ENCODE measurements at regions not wholly inside any gene's neighbourhood (a gene's known extent, or its start where the extent isn't known, plus 50 kb on each side); places are given as distances from the start of the nearest gene placed in this dataset.

DNA sequence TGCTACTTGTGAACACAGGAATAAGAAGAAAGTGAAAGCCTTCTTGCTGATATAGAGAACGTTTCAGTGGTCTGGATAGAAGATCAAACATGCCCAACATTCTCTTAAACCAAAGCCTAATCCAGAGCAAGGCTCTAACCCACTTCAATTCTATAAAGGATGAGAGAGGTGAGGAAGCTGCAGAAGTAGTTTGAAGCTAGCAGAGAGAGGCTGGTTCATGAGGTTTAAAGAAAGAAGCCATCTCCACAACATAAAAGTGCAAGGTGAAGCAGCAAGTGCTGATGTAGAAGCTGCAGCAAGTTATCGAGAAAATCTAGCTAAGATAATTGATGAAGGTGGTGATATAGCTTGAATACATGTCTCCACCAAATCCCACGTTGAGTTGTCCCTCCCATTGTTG is 383.3 kb upstream of the ASIC2 start:
- H3K27ac ChIP-seq (ENCODE audit: insufficient read depth, low read length), result no peak overlapping the region
- no peaks in the 10 kb centered on the region for H3K79me1 ChIP-seq (ENCODE audit: low read depth in 1 of 2, low read length in 2 of 2)

More for the DNA sequence above, 383.3 kb upstream of the ASIC2 start:
- Histone ChIP-seq H2BK120ac (ENCODE audit: low read depth, low read length) (no peak overlapping the region), H4K5ac (ENCODE audit: low read depth, low read length) (no peak overlapping the region), H3K4ac (ENCODE audit: low read depth, low read length) (no peak overlapping the region), H3K27me3 (ENCODE audit: control insufficient read depth, insufficient read depth, low read length) (no peaks in the 10 kb centered on the region), H3K18ac (ENCODE audit: low read depth, low read length) (no peak overlapping the region), H3K4me2 (ENCODE audit: low read depth, low read length) (no peak overlapping the region), H2AK9ac (replicated peaks; ENCODE audit: low read depth, low read length, poor library complexity) (no peak overlapping the region), H2BK5ac (ENCODE audit: low read depth, low read length, poor library complexity, severe bottlenecking) (no peak overlapping the region), H3K23ac (ENCODE audit: low read depth, low read length) (no peak overlapping the region), H3K36me3 (ENCODE audit: control insufficient read depth, insufficient read depth, low read length) (no peaks in the 10 kb centered on the region), H4K20me1 (ENCODE audit: insufficient read depth, low read length) (no peaks in the 10 kb centered on the region), H3K4me1 (ENCODE audit: control insufficient read depth, insufficient read depth, low read length) (no peaks in the 10 kb centered on the region), H3K9me3 (ENCODE audit: control insufficient read depth, insufficient read depth, low read length) (no peaks in the 10 kb centered on the region), H2AK5ac (ENCODE audit: low read depth, low read length) (no peak overlapping the region), H3K9me1 (ENCODE audit: insufficient read depth, low read length) (no peaks in the 10 kb centered on the region), H3K14ac (replicated peaks; ENCODE audit: low read depth, low read length) (no peak overlapping the region), H2BK15ac (ENCODE audit: low read depth, low read length) (no peak overlapping the region), H3K9ac (ENCODE audit: low read depth, low read length) (no peak overlapping the region), H3K56ac (ENCODE audit: extremely low read depth, insufficient read depth, low read length) (no peak overlapping the region), H3K4me3 (ENCODE audit: insufficient read depth, low read depth, low read length) (no peak overlapping the region), H4K91ac (ENCODE audit: insufficient read depth, low read depth, low read length) (no peak overlapping the region), H2BK20ac (ENCODE audit: low read depth, low read length) (no peak overlapping the region), H2AFZ (replicated peaks; ENCODE audit: low read length, poor library complexity) (no peak overlapping the region), H4K8ac (ENCODE audit: low read depth in 2 of 2, low read length in 2 of 2) (no peak overlapping the region)
- intact Hi-C loops (cut with micrococcal nuclease) (no loop called here), in situ Hi-C loops (cut with MboI; ENCODE audit: low sequenced_read_pairs) (no loop called here), dilution Hi-C loops (cut with HindIII; ENCODE audit: low sequenced_read_pairs, unreplicated experiment) (no loop called here)
- BruUV-seq (replicated peaks), result no TSS peak
- no peak for TF ChIP-seq RAD21 (IDR thresholded peaks at IDR 0.05; ENCODE audit: low read length)
- TF ChIP-seq MAZ (IDR thresholded peaks at IDR 0.05; ENCODE audit: borderline replicate concordance, low read depth, low read length), result no peak
- TF ChIP-seq FOS (IDR thresholded peaks at IDR 0.05; ENCODE audit: low read depth, low read length), result no peak
- TF ChIP-seq, protein P1, sequence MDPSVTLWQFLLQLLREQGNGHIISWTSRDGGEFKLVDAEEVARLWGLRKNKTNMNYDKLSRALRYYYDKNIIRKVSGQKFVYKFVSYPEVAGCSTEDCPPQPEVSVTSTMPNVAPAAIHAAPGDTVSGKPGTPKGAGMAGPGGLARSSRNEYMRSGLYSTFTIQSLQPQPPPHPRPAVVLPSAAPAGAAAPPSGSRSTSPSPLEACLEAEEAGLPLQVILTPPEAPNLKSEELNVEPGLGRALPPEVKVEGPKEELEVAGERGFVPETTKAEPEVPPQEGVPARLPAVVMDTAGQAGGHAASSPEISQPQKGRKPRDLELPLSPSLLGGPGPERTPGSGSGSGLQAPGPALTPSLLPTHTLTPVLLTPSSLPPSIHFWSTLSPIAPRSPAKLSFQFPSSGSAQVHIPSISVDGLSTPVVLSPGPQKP (IDR thresholded peaks at IDR 0.05; ENCODE audit: borderline replicate concordance, low read depth, low read length), result no peak
- TF ChIP-seq NFE2L2 (IDR thresholded peaks at IDR 0.05; ENCODE audit: low read depth, low read length), result no peak
- TF ChIP-seq, protein P2, sequence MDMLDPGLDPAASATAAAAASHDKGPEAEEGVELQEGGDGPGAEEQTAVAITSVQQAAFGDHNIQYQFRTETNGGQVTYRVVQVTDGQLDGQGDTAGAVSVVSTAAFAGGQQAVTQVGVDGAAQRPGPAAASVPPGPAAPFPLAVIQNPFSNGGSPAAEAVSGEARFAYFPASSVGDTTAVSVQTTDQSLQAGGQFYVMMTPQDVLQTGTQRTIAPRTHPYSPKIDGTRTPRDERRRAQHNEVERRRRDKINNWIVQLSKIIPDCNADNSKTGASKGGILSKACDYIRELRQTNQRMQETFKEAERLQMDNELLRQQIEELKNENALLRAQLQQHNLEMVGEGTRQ (IDR thresholded peaks at IDR 0.05; ENCODE audit: low read depth, low read length), result no peak
- TF ChIP-seq POLR2A (IDR thresholded peaks at IDR 0.05; ENCODE audit: low read depth, low read length), result no peak
- TF ChIP-seq SMC3 (IDR thresholded peaks at IDR 0.05; ENCODE audit: low read depth, low read length), result no peak
- no peak for TF ChIP-seq CHD1 (IDR thresholded peaks at IDR 0.05; ENCODE audit: low read depth, low read length)
- no peak for TF ChIP-seq MAFK (IDR thresholded peaks at IDR 0.05; ENCODE audit: low read depth, low read length)
- TF ChIP-seq RCOR1 (IDR thresholded peaks at IDR 0.05; ENCODE audit: insufficient replicate concordance, low read length), result no peak
- ATAC-seq (ENCODE audit: low read depth) (no peak), DNase-seq (no peak)
- POLR2A ChIA-PET (ENCODE audit: unreplicated experiment), result no interaction called here
- CTCF ChIA-PET, result no interaction called here
- no CpG with 5 or more reads among the region's 3 CpGs for WGBS, 2 experiments (ENCODE audit: extremely low coverage in 2 of 2, insufficient read length in 1 of 2)

Data from IMR-90 (cell line).